Erythroblast (primary cell): ENCODE measurements at regions not wholly inside any gene's neighbourhood (a gene's known extent, or its start where the extent isn't known, plus 50 kb on each side); places are given as distances from the start of the nearest gene placed in this dataset.

Experiments used
- GATA1 ChIP-seq: IDR thresholded peaks from 2 replicates; pipeline ENCODE4 v1.6.1; 2011; ENCODE audit warnings: low read depth, mild to moderate bottlenecking, control low read depth, low read length, moderate library complexity
- POLR2A ChIP-seq: IDR thresholded peaks from 2 replicates; pipeline ENCODE4 v1.6.1; 2011; ENCODE audit warnings: mild to moderate bottlenecking, low read length

DNA sequence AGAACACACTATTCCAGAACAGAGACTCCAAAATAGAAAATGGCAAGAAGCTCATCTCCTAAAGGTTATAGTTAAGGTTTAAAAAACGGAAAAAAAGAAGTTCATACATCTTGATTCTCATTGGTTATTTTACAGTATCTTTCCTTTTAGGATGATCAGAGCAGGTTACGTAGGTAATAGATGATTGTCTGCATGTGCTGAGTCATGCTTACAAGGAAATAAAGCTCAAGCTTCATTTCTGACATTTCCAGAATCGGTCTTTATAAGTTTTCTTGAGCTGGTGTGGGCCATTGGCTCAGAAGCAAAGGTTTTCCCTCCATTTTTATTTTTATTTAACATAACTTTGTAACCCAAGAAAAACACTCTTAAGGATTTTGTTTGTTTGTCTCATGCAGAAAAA lies 1030.3 kb upstream of the CDH8 start:
- TF ChIP-seq POLR2A, result no peak
- TF ChIP-seq GATA1, result no peak
